RCC 7860 (cell line): ENCODE measurements at regions not wholly inside any gene's neighbourhood (a gene's known extent, or its start where the extent isn't known, plus 50 kb on each side); places are given as distances from the start of the nearest gene placed in this dataset.
A peak's percentile ranks its signal among the peaks of the same experiment; 100 is the strongest.

Experiments
- DNase-seq: peaks from one replicate; pipeline ENCODE4 v3.0.0-alpha.2; 2015; ENCODE audit warnings: low spot score
- FAIRE-seq: peaks from 2 replicates; lab custom pipeline; 2012; peaks lifted over from hg19 to GRCh38; lab: Jason Lieb, UNC

GRCh38 chr1:167145965-167146364 is 52.1 kb downstream of the STYXL2 start:
- FAIRE-seq (no peak), DNase-seq (no peak)

GRCh38 chr1:167146903-167147539 is 53.1 kb downstream of the STYXL2 start:
- no peak for FAIRE-seq
- no peak for DNase-seq

GRCh38 chr1:167148421-167148820 is 54.5 kb downstream of the STYXL2 start:
- FAIRE-seq: no peak

GRCh38 chr1:167149793-167150491 is 56.1 kb downstream of the STYXL2 start:
- DNase-seq (no peak), FAIRE-seq (no peak)

More at GRCh38 chr1:167148421-167148820, 54.5 kb downstream of the STYXL2 start:
- no peak for DNase-seq

GRCh38 chr1:167150492-167150833 is 56.6 kb downstream of the STYXL2 start:
- no peak for DNase-seq
- FAIRE-seq: no peak

- DNase-seq (no peak), FAIRE-seq (no peak)
These were observed 58.5 kb downstream of the STYXL2 start for GRCh38 chr1:167152192-167152876.

GRCh38 chr1:167156466-167156865 is 62.6 kb downstream of the STYXL2 start:
- no peak for DNase-seq
- FAIRE-seq: no peak

- DNase-seq (no peak), FAIRE-seq (no peak)
These were observed 63.2 kb downstream of the STYXL2 start for GRCh38 chr1:167157114-167157513.

- DNase-seq (no peak), FAIRE-seq (no peak)
These were observed 62.4 kb upstream of the POU2F1 start for GRCh38 chr1:167158111-167158812.

GRCh38 chr1:167158813-167159275 is 61.8 kb upstream of the POU2F1 start:
- FAIRE-seq: no peak
- DNase-seq: no peak

- DNase-seq (no peak), FAIRE-seq (no peak)
These were observed 60.9 kb upstream of the POU2F1 start for GRCh38 chr1:167159782-167160181.

GRCh38 chr1:167161242-167161641 is 59.4 kb upstream of the POU2F1 start:
- peak; percentile 91 for DNase-seq
- FAIRE-seq: peak; percentile 67

- no peak for DNase-seq
- no peak for FAIRE-seq
These were observed 58.9 kb upstream of the POU2F1 start for GRCh38 chr1:167161762-167162161.

GRCh38 chr1:167165219-167165618 is 55.5 kb upstream of the POU2F1 start:
- DNase-seq: no peak
- FAIRE-seq: no peak

- FAIRE-seq: no peak
These were observed 54.6 kb upstream of the POU2F1 start for GRCh38 chr1:167165948-167166689.

GRCh38 chr1:167166690-167167075 is 54.0 kb upstream of the POU2F1 start:
- no peak for FAIRE-seq
- DNase-seq: no peak

More at GRCh38 chr1:167165948-167166689, 54.6 kb upstream of the POU2F1 start:
- DNase-seq: no peak

GRCh38 chr1:167168424-167168823 is 52.3 kb upstream of the POU2F1 start:
- DNase-seq (no peak), FAIRE-seq (no peak)

- no peak for DNase-seq
- FAIRE-seq: no peak
These were observed 51.0 kb upstream of the POU2F1 start for GRCh38 chr1:167169642-167170041.
